H9 (cell line): ENCODE measurements at regions not wholly inside any gene's neighbourhood (a gene's known extent, or its start where the extent isn't known, plus 50 kb on each side); places are given as distances from the start of the nearest gene placed in this dataset.

Experiments
- DNase-seq: peaks from one replicate; pipeline ENCODE4 v3.0.0-alpha.2; 2017
- H2AFZ ChIP-seq: one replicate; pipeline ENCODE4 v1.6.1; 2013; ENCODE audit warnings: mild to moderate bottlenecking, low read length, control low read depth, moderate library complexity
- H2AK5ac ChIP-seq: 2 replicates; pipeline ENCODE4 v1.6.1; 2013; ENCODE audit warnings: low read length, control low read depth, mixed read lengths; ENCODE audit not compliant: insufficient read length
- H2BK120ac ChIP-seq: one replicate; pipeline ENCODE4 v1.6.1; 2013; ENCODE audit warnings: low read depth, mild to moderate bottlenecking, low read length, control low read depth, inconsistent platforms; ENCODE audit not compliant: poor library complexity, severe bottlenecking
- H2BK12ac ChIP-seq: 2 replicates; pipeline ENCODE4 v1.6.1; 2013; ENCODE audit warnings: low read length, control low read depth, mixed read lengths, low read depth; ENCODE audit not compliant: insufficient read length
- H2BK15ac ChIP-seq: 2 replicates; pipeline ENCODE4 v1.6.1; 2013; ENCODE audit warnings: low read depth, low read length, control low read depth
- H2BK20ac ChIP-seq: one replicate; pipeline ENCODE4 v1.6.1; 2013; ENCODE audit warnings: low read depth, mild to moderate bottlenecking, low read length, control low read depth, inconsistent platforms; ENCODE audit not compliant: poor library complexity, severe bottlenecking
- H2BK5ac ChIP-seq: 2 replicates; pipeline ENCODE4 v1.6.1; 2013; ENCODE audit warnings: low read length, control low read depth, mixed read lengths; ENCODE audit not compliant: insufficient read length
- H3K14ac ChIP-seq: 2 replicates; pipeline ENCODE4 v1.6.1; 2013; ENCODE audit warnings: low read length, control low read depth; ENCODE audit not compliant: insufficient read depth
- H3K18ac ChIP-seq: 2 replicates; pipeline ENCODE4 v1.6.1; 2013; ENCODE audit warnings: low read depth, mild to moderate bottlenecking, mixed read lengths, low read length, control low read depth; ENCODE audit not compliant: insufficient read length
- H3K23ac ChIP-seq: 2 replicates; pipeline ENCODE4 v1.6.1; 2013; ENCODE audit warnings: low read length, control low read depth, mixed read lengths, low read depth; ENCODE audit not compliant: insufficient read length
- H3K23me2 ChIP-seq: 2 replicates; pipeline ENCODE4 v1.6.1; 2013; ENCODE audit warnings: low read depth, mild to moderate bottlenecking, mixed read lengths, low read length, control low read depth; ENCODE audit not compliant: insufficient read length, poor library complexity, severe bottlenecking
- H3K27ac ChIP-seq: 2 replicates; pipeline ENCODE4 v1.5.1; 2013; ENCODE audit warnings: low read length, control low read depth, mixed read lengths, low read depth; ENCODE audit not compliant: insufficient read length
- H3K27me3 ChIP-seq: 2 replicates; pipeline ENCODE4 v1.6.1; 2013; ENCODE audit warnings: low read length, control low read depth, inconsistent platforms; ENCODE audit not compliant: insufficient read depth
- H3K4ac ChIP-seq: 2 replicates; pipeline ENCODE4 v1.6.1; 2013; ENCODE audit warnings: low read depth, mild to moderate bottlenecking, control low read depth, inconsistent platforms, low read length, moderate library complexity
- H3K4me1 ChIP-seq: 2 replicates; pipeline ENCODE4 v1.6.1; 2013; ENCODE audit warnings: low read length, control low read depth, inconsistent platforms; ENCODE audit not compliant: insufficient read depth
- H3K4me2 ChIP-seq: 2 replicates; pipeline ENCODE4 v1.6.1; 2013; ENCODE audit warnings: low read length, control low read depth, mixed read lengths; ENCODE audit not compliant: insufficient read length, insufficient read depth
- H3K56ac ChIP-seq: 2 replicates; pipeline ENCODE4 v1.6.1; 2013; ENCODE audit warnings: low read depth, mild to moderate bottlenecking, mixed read lengths, low read length, control low read depth; ENCODE audit not compliant: insufficient read length
- H3K79me1 ChIP-seq: 2 replicates; pipeline ENCODE4 v1.6.1; 2013; ENCODE audit warnings: low read depth, mild to moderate bottlenecking, moderate library complexity, low read length, control low read depth, inconsistent platforms; ENCODE audit not compliant: insufficient read depth, poor library complexity, severe bottlenecking
- H3K79me2 ChIP-seq: 2 replicates; pipeline ENCODE4 v1.6.1; 2013; ENCODE audit warnings: low read length, control low read depth, inconsistent platforms; ENCODE audit not compliant: insufficient read depth
- H3K9ac ChIP-seq: 2 replicates; pipeline ENCODE4 v1.6.1; 2013; ENCODE audit warnings: low read length, control low read depth, mixed read lengths; ENCODE audit not compliant: insufficient read length; ENCODE audit errors: extremely low read depth
- H3K9me3 ChIP-seq: one replicate; pipeline ENCODE4 v1.6.1; 2013; ENCODE audit warnings: low read depth, low read length, inconsistent platforms; ENCODE audit not compliant: control insufficient read depth
- H3T11ph ChIP-seq: one replicate; pipeline ENCODE4 v1.6.1; 2013; ENCODE audit warnings: mild to moderate bottlenecking, low read length, control low read depth, inconsistent platforms
- H4K20me1 ChIP-seq: one replicate; pipeline ENCODE4 v1.6.1; 2013; ENCODE audit not compliant: control insufficient read depth, insufficient read length, insufficient read depth
- H4K5ac ChIP-seq: 2 replicates; pipeline ENCODE4 v1.6.1; 2013; ENCODE audit warnings: low read depth, mild to moderate bottlenecking, mixed read lengths, low read length, control low read depth; ENCODE audit not compliant: insufficient read length
- H4K8ac ChIP-seq: replicated peaks from 2 replicates; pipeline ENCODE4 v1.6.1; 2013; ENCODE audit warnings: low read length, control low read depth, mixed read lengths, low read depth; ENCODE audit not compliant: insufficient read length
- H4K91ac ChIP-seq: 2 replicates; pipeline ENCODE4 v1.6.1; 2013; ENCODE audit warnings: low read depth, mild to moderate bottlenecking, moderate library complexity, mixed read lengths, low read length, control low read depth; ENCODE audit not compliant: insufficient read length
- H3K27ac Mint-ChIP-seq, 3 experiments: 2 replicates in 2 of 3; 3 replicates in 1 of 3; pipeline ENCODE4 v1.8.0; 2020 to 2021; ENCODE audit warnings: mixed read lengths in 3 of 3, mild to moderate bottlenecking in 1 of 3, moderate library complexity in 1 of 3
- H3K27me3 Mint-ChIP-seq: 2 replicates; pipeline ENCODE4 v1.8.0; 2021; ENCODE audit warnings: low read depth, mild to moderate bottlenecking, moderate library complexity, mixed read lengths
- H3K36me3 Mint-ChIP-seq, 3 experiments: 2 replicates in 2 of 3; 3 replicates in 1 of 3; pipeline ENCODE4 v1.8.0; 2020 to 2021; ENCODE audit warnings: low read depth in 3 of 3, mixed read lengths in 3 of 3; ENCODE audit not compliant: insufficient read depth in 1 of 3
- H3K4me1 Mint-ChIP-seq, 2 experiments: 2 replicates each; pipeline ENCODE4 v1.8.0; 2020; ENCODE audit warnings: mixed read lengths in 2 of 2
- H3K4me3 Mint-ChIP-seq, 2 experiments: 2 replicates in 1 of 2; 3 replicates in 1 of 2; pipeline ENCODE4 v1.8.0; 2020 to 2021; ENCODE audit warnings: mild to moderate bottlenecking in 2 of 2, mixed read lengths in 2 of 2, moderate library complexity in 1 of 2
- H3K9me3 Mint-ChIP-seq, 2 experiments: 2 replicates in 1 of 2; 3 replicates in 1 of 2; pipeline ENCODE4 v1.8.0; 2020; ENCODE audit warnings: mild to moderate bottlenecking in 2 of 2, mixed read lengths in 2 of 2, moderate library complexity in 1 of 2
- CTCF ChIP-seq: fragments of 200-600 bp; sonication (generic); conservative IDR thresholded peaks from 3 replicates; pipeline ENCODE4 v1.8.0; 2021; ENCODE audit warnings: antibody characterized with exemption, mild to moderate bottlenecking
- WGBS: extraction: QIAGEN DNeasy Blood & Tissue Kit; methylation state at CpG from one replicate; pipeline ENCODE4 v1.1.7; 2013; ENCODE audit warnings: missing lambda C conversion rate, low lambda C conversion rate, mixed read lengths; ENCODE audit not compliant: insufficient read length; ENCODE audit errors: extremely low coverage; 5-methylcytosine and 5-hydroxymethylcytosine counted together

DNA sequence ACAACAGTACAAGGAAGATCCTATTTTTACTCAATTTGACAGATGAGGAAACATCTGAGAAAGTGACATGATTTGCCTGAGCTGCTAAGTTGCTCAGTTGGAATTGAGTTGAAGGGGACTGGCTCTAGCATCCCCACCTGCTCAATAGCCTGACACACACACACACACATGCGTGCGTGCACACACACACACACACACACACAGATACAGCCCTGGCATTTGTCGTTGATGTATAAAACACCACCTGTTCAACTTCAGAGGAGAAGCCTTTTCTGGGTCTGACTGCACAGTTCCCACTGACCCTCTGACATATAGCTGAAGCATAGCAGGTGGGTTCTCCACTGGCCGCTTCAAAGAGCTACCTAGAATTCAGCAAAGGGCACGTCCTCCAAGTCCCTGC lies 1045.9 kb downstream of the VRK1 start:
- H3K79me1 ChIP-seq = no peaks in the 10 kb centered on the region
- H3K27me3 ChIP-seq = no peaks in the 10 kb centered on the region
- no CpG with 5 or more reads among the region's 5 CpGs for WGBS
- H2BK20ac ChIP-seq = no peak overlapping the region
- Mint-ChIP-seq H3K27ac (no peak overlapping the region), H3K4me3 (no peak overlapping the region), H3K4me1 (peaks cover 8 to 12% of the 10 kb centered on the region in 2 experiments), H3K27me3 (no peaks in the 10 kb centered on the region), H3K9me3 (no peaks in the 10 kb centered on the region), H3K36me3 (no peaks in the 10 kb centered on the region)
- no peaks in the 10 kb centered on the region for H4K20me1 ChIP-seq
- H3K79me2 ChIP-seq = no peaks in the 10 kb centered on the region
- no peak overlapping the region for H3K18ac ChIP-seq
- no peaks in the 10 kb centered on the region for H3K9me3 ChIP-seq
- TF ChIP-seq CTCF = no peak
- H3T11ph ChIP-seq = no peak overlapping the region
- H4K5ac ChIP-seq = no peak overlapping the region
- H3K23me2 ChIP-seq = no peaks in the 10 kb centered on the region
- no peak overlapping the region for H4K8ac ChIP-seq
- H3K56ac ChIP-seq = no peak overlapping the region
- no peak overlapping the region for H3K4me2 ChIP-seq
- H2BK15ac ChIP-seq = no peak overlapping the region
- no peak overlapping the region for H2BK120ac ChIP-seq
- H2AFZ ChIP-seq = no peak overlapping the region
- no peak overlapping the region for H3K14ac ChIP-seq
- H2BK12ac ChIP-seq = no peak overlapping the region
- H3K4me1 ChIP-seq = no peaks in the 10 kb centered on the region
- H3K27ac ChIP-seq = no peak overlapping the region
- no peak overlapping the region for H3K4ac ChIP-seq
- no peak overlapping the region for H2BK5ac ChIP-seq
- no peak overlapping the region for H3K9ac ChIP-seq
- DNase-seq = no peak
- no peak overlapping the region for H2AK5ac ChIP-seq
- no peak overlapping the region for H3K23ac ChIP-seq
- no peak overlapping the region for H4K91ac ChIP-seq
